MCF 10A (cell line): ENCODE measurements at regions not wholly inside any gene's neighbourhood (a gene's known extent, or its start where the extent isn't known, plus 50 kb on each side); places are given as distances from the start of the nearest gene placed in this dataset.

Experiments used
- BruUV-seq: library from RNA; stranded (reverse); fragments of 400-500 nt; replicated peaks from 2 replicates; lab custom pipeline; 2021; lab: Mats Ljungman, UMichigan
- CTCF ChIA-PET: fragments of 300-600 bp; sonication (Branson Sonifier 250); formaldehyde crosslinking; extraction: SDS; loops from one replicate; lab custom pipeline; 2021; ENCODE audit warnings: antibody characterized with exemption, inconsistent platforms; lab: Yijun Ruan, JAX
- POLR2A ChIA-PET: fragments of 300-600, 350-650 bp; sonication (Branson Sonifier 250); formaldehyde crosslinking; extraction: SDS; loops from one replicate; lab custom pipeline; 2020; ENCODE audit warnings: antibody characterized with exemption, inconsistent platforms; lab: Yijun Ruan, JAX
- DNase-seq: peaks from one replicate; pipeline ENCODE4 v3.0.0-alpha.2; 2018; ENCODE audit not compliant: unreplicated experiment
- H3K27ac Mint-ChIP-seq: one replicate; pipeline ENCODE4 v1.8.0; 2022; ENCODE audit warnings: mild to moderate bottlenecking, low read depth, mixed read lengths; ENCODE audit not compliant: unreplicated experiment
- H3K27me3 Mint-ChIP-seq: one replicate; pipeline ENCODE4 v1.8.0; 2022; ENCODE audit warnings: mixed read lengths; ENCODE audit not compliant: insufficient read depth, unreplicated experiment
- H3K36me3 Mint-ChIP-seq: one replicate; pipeline ENCODE4 v1.8.0; 2022; ENCODE audit warnings: mild to moderate bottlenecking, moderate library complexity, mixed read lengths; ENCODE audit not compliant: insufficient read depth, unreplicated experiment
- H3K4me1 Mint-ChIP-seq: one replicate; pipeline ENCODE4 v1.8.0; 2022; ENCODE audit warnings: mixed read lengths; ENCODE audit not compliant: insufficient read depth, unreplicated experiment
- H3K4me3 Mint-ChIP-seq: one replicate; pipeline ENCODE4 v1.8.0; 2022; ENCODE audit warnings: mild to moderate bottlenecking, moderate library complexity, mixed read lengths; ENCODE audit not compliant: unreplicated experiment
- H3K9me3 Mint-ChIP-seq: one replicate; pipeline ENCODE4 v1.8.0; 2022; ENCODE audit warnings: mixed read lengths; ENCODE audit not compliant: unreplicated experiment
- CTCF ChIP-seq: fragments of 200-600 bp; IDR thresholded peaks from one replicate; pipeline ENCODE4 v1.8.0; 2022; ENCODE audit warnings: antibody characterized with exemption, mild to moderate bottlenecking; ENCODE audit not compliant: unreplicated experiment
- intact Hi-C: fragments of 100-400 bp; cut with micrococcal nuclease; formaldehyde crosslinking; loops from 2 replicates; pipeline ENCODE4 v1.14.1; 2022

DNA sequence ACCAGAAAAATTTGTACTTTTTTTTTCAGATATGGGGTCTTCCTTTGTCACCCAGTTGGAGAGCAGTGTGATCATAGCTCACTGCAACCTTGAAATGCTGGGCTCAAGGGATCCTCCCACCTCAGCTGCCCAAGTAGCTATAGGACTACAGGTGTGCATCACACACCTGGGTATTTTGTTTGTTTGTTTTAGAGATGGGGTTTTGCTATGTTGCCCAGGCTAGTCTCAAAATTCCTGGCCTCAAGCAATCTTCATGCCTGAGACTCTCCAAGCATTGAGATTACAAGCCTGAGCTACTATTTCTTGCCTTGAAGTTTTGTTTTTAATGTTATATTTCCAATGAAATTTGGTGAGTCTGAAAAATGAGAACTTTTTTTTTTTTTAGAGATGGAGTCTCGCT lies 847.8 kb downstream of the TRIML1 start:
- H3K4me3 Mint-ChIP-seq, result no peak overlapping the region
- no peak for TF ChIP-seq CTCF
- ChIA-PET POLR2A (interaction anchor here (0.6 to 2.0 kb wide), 3 partner anchors 10 to 1016 kb away, joined by 3 to 7 read pairs (median 4); no protein-coding TSS in a partner anchor), CTCF (interaction anchor here (0.5 to 1.2 kb wide), 5 partner anchors 17 to 1534 kb away, joined by 3 to 6 read pairs (median 4); no protein-coding TSS in a partner anchor)
- no peak overlapping the region for H3K27ac Mint-ChIP-seq
- intact Hi-C loops, result loop anchor here (10.0 kb wide), 1 partner anchor 108 kb away; no protein-coding TSS in a partner anchor
- no peaks in the 10 kb centered on the region for H3K9me3 Mint-ChIP-seq
- H3K4me1 Mint-ChIP-seq, result peaks cover 6% of the 10 kb centered on the region
- DNase-seq, result no peak
- no peaks in the 10 kb centered on the region for H3K27me3 Mint-ChIP-seq
- no peaks in the 10 kb centered on the region for H3K36me3 Mint-ChIP-seq
- no TSS peak for BruUV-seq

DNA sequence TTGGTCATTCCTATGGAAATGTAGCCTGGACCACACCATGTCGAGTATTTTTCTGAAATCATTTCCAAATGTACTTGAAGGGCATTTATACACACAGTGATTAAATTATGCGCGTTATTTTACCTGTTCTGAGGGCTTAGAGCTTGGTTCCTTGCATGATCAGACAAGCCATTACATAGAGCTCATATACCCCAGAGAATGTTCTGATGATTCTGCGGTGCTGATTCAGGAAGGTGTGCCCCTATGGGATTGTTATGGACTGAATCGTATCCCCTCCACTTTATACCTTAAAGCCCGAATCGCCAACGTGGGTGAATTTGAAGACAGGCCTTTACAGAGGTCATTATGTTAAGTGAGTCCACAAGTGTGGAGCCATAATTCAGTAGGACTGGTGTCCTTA lies 848.9 kb downstream of the TRIML1 start:
- H3K9me3 Mint-ChIP-seq, result no peaks in the 10 kb centered on the region
- CTCF ChIA-PET, result no interaction called here
- H3K27me3 Mint-ChIP-seq, result no peaks in the 10 kb centered on the region
- peaks cover 11% of the 10 kb centered on the region for H3K4me1 Mint-ChIP-seq
- no peak overlapping the region for H3K27ac Mint-ChIP-seq
- no TSS peak for BruUV-seq
- intact Hi-C loops, result loop anchor here (10.0 kb wide), 1 partner anchor 107 kb away; no protein-coding TSS in a partner anchor
- H3K36me3 Mint-ChIP-seq, result no peaks in the 10 kb centered on the region
- POLR2A ChIA-PET, result interaction anchor here (1.3 kb wide), 1 partner anchor 12 kb away, joined by 3 read pairs; no protein-coding TSS in a partner anchor
- H3K4me3 Mint-ChIP-seq, result no peak overlapping the region
- no peak for DNase-seq
- TF ChIP-seq CTCF, result no peak

DNA sequence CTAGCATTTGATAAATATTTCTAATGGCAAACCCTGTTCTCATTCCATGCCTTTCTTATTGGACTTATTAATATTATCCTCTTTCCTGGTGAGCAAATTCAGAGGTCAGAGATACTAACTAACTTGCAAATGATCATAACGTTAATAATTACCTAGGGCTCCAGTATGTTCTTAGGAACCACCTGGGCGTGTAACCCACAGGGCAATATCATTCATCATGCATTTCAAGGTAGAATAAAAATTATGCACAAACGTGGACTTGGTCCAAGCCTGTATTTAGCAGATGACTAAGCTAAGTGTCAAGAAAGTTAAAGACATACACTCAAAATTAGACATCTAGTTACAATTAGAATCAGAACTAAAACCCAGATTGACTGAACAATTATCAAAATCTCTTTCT lies 850.1 kb downstream of the TRIML1 start:
- intact Hi-C loops, result loop anchor here (10.0 kb wide), 1 partner anchor 105 kb away; no protein-coding TSS in a partner anchor
- Mint-ChIP-seq H3K27me3 (no peaks in the 10 kb centered on the region), H3K4me3 (no peak overlapping the region), H3K4me1 (peaks cover 12% of the 10 kb centered on the region), H3K27ac (no peak overlapping the region), H3K36me3 (no peaks in the 10 kb centered on the region), H3K9me3 (no peaks in the 10 kb centered on the region)
- peak; percentile 47 for DNase-seq
- no peak for TF ChIP-seq CTCF
- ChIA-PET CTCF (interaction anchor here (1.0 kb wide), 1 partner anchor 14 kb away, joined by 3 read pairs; no protein-coding TSS in a partner anchor), POLR2A (interaction anchor here (0.7 to 0.8 kb wide), 2 partner anchors 16 to 154 kb away, joined by 3 read pairs; no protein-coding TSS in a partner anchor)
- no TSS peak for BruUV-seq

- ChIA-PET POLR2A (no interaction called here), CTCF (interaction anchor here (0.9 kb wide), 1 partner anchor 11 kb away, joined by 3 read pairs; no protein-coding TSS in a partner anchor)
- no peaks in the 10 kb centered on the region for H3K36me3 Mint-ChIP-seq
- no peak overlapping the region for H3K4me3 Mint-ChIP-seq
- no peaks in the 10 kb centered on the region for H3K27me3 Mint-ChIP-seq
- BruUV-seq, result no TSS peak
- TF ChIP-seq CTCF, result no peak
- no peak overlapping the region for H3K27ac Mint-ChIP-seq
- no peak for DNase-seq
- H3K9me3 Mint-ChIP-seq, result no peaks in the 10 kb centered on the region
- peaks cover 6% of the 10 kb centered on the region for H3K4me1 Mint-ChIP-seq
- intact Hi-C loops, result no loop called here
Measured at GRCh38 chr4:188992706-188993105, 853.5 kb downstream of the TRIML1 start.
